HepG2 (cell line): ENCODE measurements at regions not wholly inside any gene's neighbourhood (a gene's known extent, or its start where the extent isn't known, plus 50 kb on each side); places are given as distances from the start of the nearest gene placed in this dataset.
A peak's percentile ranks its signal among the peaks of the same experiment; 100 is the strongest.

ENCODE experiments used
- ATAC-seq: fragments of 200-7000 bp; cut with Tn5 transposase; 3 replicates; pipeline ENCODE4 v1.9.1; 2020; ENCODE audit warnings: mild to moderate bottlenecking, moderate library complexity
- BruUV-seq: library from RNA; stranded (reverse); fragments of 400-500 nt; replicated peaks from 2 replicates; lab custom pipeline; 2021; lab: Mats Ljungman, UMichigan
- CTCF ChIA-PET: fragments of 300-600 bp; formaldehyde crosslinking; extraction: SDS; loops from one replicate; lab custom pipeline; 2021; ENCODE audit warnings: low total read pairs, inconsistent platforms, low intra/inter-chr PET ratio; lab: Yijun Ruan, JAX
- POLR2A ChIA-PET: fragments of 350-600 bp; sonication (Branson Sonifier 250); formaldehyde crosslinking; loops from one replicate; lab custom pipeline; 2020; ENCODE audit warnings: antibody characterized with exemption, inconsistent platforms; lab: Yijun Ruan, JAX
- DNase-seq: peaks from one replicate; pipeline ENCODE4 v3.0.0-alpha.2; 2015; ENCODE audit warnings: low spot score
- FAIRE-seq: peaks from 3 replicates; lab custom pipeline; 2011; peaks lifted over from hg19 to GRCh38; lab: Jason Lieb, UNC
- H2AFZ ChIP-seq: one replicate; pipeline ENCODE4 v1.6.1; 2011; ENCODE audit warnings: low read length, inconsistent platforms
- H3K27ac ChIP-seq: fragments of 300-600 bp; 3 replicates; pipeline ENCODE4 v1.8.0; 2011; ENCODE audit warnings: mixed run types, mild to moderate bottlenecking, mixed read lengths, low read length, inconsistent platforms; ENCODE audit not compliant: insufficient read depth; ENCODE audit errors: extremely low read length
- H3K27me3 ChIP-seq, 2 experiments: fragments of 200-600 bp in 1 of 2; 2 replicates in 1 of 2; 3 replicates in 1 of 2; pipeline versions ENCODE4 v1.6.0 to v1.8.0; 2011; ENCODE audit warnings: low read length in 2 of 2, mild to moderate bottlenecking in 2 of 2, moderate library complexity in 2 of 2, inconsistent platforms in 1 of 2; ENCODE audit not compliant: insufficient read depth in 2 of 2, control insufficient read depth in 1 of 2
- H3K36me3 ChIP-seq, 2 experiments: fragments of 200-600 bp in 1 of 2; replicated peaks in 1 of 2; 2 replicates in 1 of 2; 3 replicates in 1 of 2; pipeline versions ENCODE4 v1.5.1 to v1.8.0; 2011; ENCODE audit warnings: low read length in 2 of 2, inconsistent platforms in 1 of 2; ENCODE audit not compliant: insufficient read depth in 2 of 2, control insufficient read depth in 1 of 2
- H3K4me1 ChIP-seq: 2 replicates; pipeline ENCODE4 v1.5.1; 2012; ENCODE audit warnings: low read length, inconsistent platforms; ENCODE audit not compliant: insufficient read depth
- H3K4me2 ChIP-seq: 2 replicates; pipeline ENCODE4 v1.6.0; 2011; ENCODE audit warnings: low read depth, low read length, inconsistent platforms
- H3K4me3 ChIP-seq, 3 experiments: fragments of 200-600 bp in 1 of 3; sonication (generic), shearing (Covaris generic) in 1 of 3; replicated peaks in 1 of 3; 2 replicates each; pipeline ENCODE4 v1.5.1; 2011 to 2016; ENCODE audit warnings: low read length in 3 of 3, inconsistent platforms in 2 of 3, low read depth in 2 of 3, mild to moderate bottlenecking in 2 of 3, control low read depth in 1 of 3, mixed read lengths in 1 of 3; ENCODE audit not compliant: insufficient read depth in 1 of 3
- H3K79me2 ChIP-seq: one replicate; pipeline ENCODE4 v1.6.1; 2011; ENCODE audit warnings: low read length, inconsistent platforms; ENCODE audit not compliant: insufficient read depth
- H3K9ac ChIP-seq: 2 replicates; pipeline ENCODE4 v1.6.0; 2011; ENCODE audit warnings: mild to moderate bottlenecking, low read depth, low read length, inconsistent platforms; ENCODE audit not compliant: insufficient read depth
- H3K9me3 ChIP-seq: 2 replicates; pipeline ENCODE4 v1.5.1; 2012; ENCODE audit warnings: mild to moderate bottlenecking, low read length
- H4K20me1 ChIP-seq: 2 replicates; pipeline ENCODE4 v1.6.0; 2011; ENCODE audit warnings: inconsistent platforms, mild to moderate bottlenecking, low read length, moderate library complexity; ENCODE audit not compliant: insufficient read depth
- ADNP ChIP-seq: sonication (generic); formaldehyde crosslinking; IDR thresholded peaks from 2 replicates; pipeline ENCODE4 v1.4.0; 2020; ENCODE audit warnings: missing genetic modification reagents
- CENPT ChIP-seq: sonication (generic); formaldehyde crosslinking; IDR thresholded peaks from 2 replicates; pipeline ENCODE4 v1.8.0; 2022; ENCODE audit warnings: low read depth, mild to moderate bottlenecking, moderate library complexity, missing genetic modification reagents
- IRF1 ChIP-seq: sonication (generic); formaldehyde crosslinking; IDR thresholded peaks from 2 replicates; pipeline ENCODE4 v1.4.0; 2020; ENCODE audit warnings: low read depth, mild to moderate bottlenecking, missing genetic modification reagents
- MATR3 ChIP-seq: sonication (generic); formaldehyde crosslinking; IDR thresholded peaks from 2 replicates; pipeline ENCODE4 v1.4.0; 2020; ENCODE audit warnings: missing genetic modification reagents
- RBFOX2 ChIP-seq: fragments of 200-400 bp; formaldehyde crosslinking; IDR thresholded peaks from 2 replicates; pipeline ENCODE4 v1.6.1; 2017; ENCODE audit warnings: low read depth, mild to moderate bottlenecking, low read length
- SP4 ChIP-seq: sonication (generic); formaldehyde crosslinking; IDR thresholded peaks from 2 replicates; pipeline ENCODE4 v1.8.1; 2023; ENCODE audit warnings: mild to moderate bottlenecking, missing genetic modification reagents
- SRSF1 ChIP-seq: fragments of 200-400 bp; formaldehyde crosslinking; optimal IDR thresholded peaks from 2 replicates; pipeline ENCODE3; 2017; ENCODE audit warnings: mild to moderate bottlenecking, low read depth, low read length, moderate library complexity
- TERF1 ChIP-seq: sonication (generic); formaldehyde crosslinking; IDR thresholded peaks from 2 replicates; pipeline ENCODE4 v1.8.0; 2022; ENCODE audit warnings: mild to moderate bottlenecking, missing genetic modification reagents, moderate library complexity
- ZNF275 ChIP-seq: sonication (generic); formaldehyde crosslinking; IDR thresholded peaks from 2 replicates; pipeline ENCODE4 v1.8.0; 2022; ENCODE audit warnings: missing genetic modification reagents, mild to moderate bottlenecking, inconsistent platforms, borderline replicate concordance
- ZNF75D ChIP-seq: sonication (generic); formaldehyde crosslinking; IDR thresholded peaks from 2 replicates; pipeline ENCODE4 v1.8.1; 2023; ENCODE audit warnings: missing genetic modification reagents, mild to moderate bottlenecking, borderline replicate concordance
- ZNF816 ChIP-seq: sonication (generic); formaldehyde crosslinking; IDR thresholded peaks from 2 replicates; pipeline ENCODE4 v1.8.0; 2022; ENCODE audit warnings: missing genetic modification reagents, mild to moderate bottlenecking, borderline replicate concordance
- WGBS: methylation state at CpG from one replicate; pipeline ENCODE4 v1.1.6; 2017; ENCODE audit warnings: low lambda C conversion rate; 5-methylcytosine and 5-hydroxymethylcytosine counted together
- in situ Hi-C: cut with HindIII; loops from 2 replicates; pipeline ENCODE4 v1.10.0; 2017; ENCODE audit warnings: low pct_unique_long_range_greater_than_20kb; ENCODE audit not compliant: extremely low pct_ligation_motif_present
- intact Hi-C: fragments of 100-400 bp; cut with micrococcal nuclease; formaldehyde crosslinking; loops from one replicate; pipeline ENCODE4 v1.10.0; 2022; ENCODE audit not compliant: unreplicated experiment

DNA sequence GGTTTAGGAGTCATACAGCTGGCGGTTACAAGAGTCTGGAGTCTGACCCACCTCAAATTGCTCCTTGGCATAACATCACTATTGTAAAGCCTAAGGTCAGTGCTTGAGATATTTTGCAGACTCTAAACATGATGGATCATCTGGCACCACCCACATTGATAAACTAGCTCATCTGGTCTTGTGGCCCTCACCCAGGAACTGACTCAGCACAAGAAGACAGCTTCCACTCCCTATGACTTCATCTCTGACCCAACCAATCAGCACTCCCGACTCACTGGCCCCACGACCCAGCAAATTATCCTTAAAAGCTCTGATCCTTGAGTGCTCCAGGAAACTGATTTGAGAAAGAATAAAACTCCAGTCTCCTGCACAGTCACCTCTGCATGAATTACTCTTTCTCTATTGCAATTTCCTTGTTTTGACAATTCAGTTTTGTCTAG, 115.9 kb downstream of the CD24 start:
- no peak for ATAC-seq
- WGBS, result 0% methylated on average over 3 of the region's 3 CpGs
- Histone ChIP-seq H4K20me1 (no peaks in the 10 kb centered on the region), H3K79me2 (no peaks in the 10 kb centered on the region), H3K4me2 (peak overlapping the region; percentile 9), H3K36me3 (no peaks in the 10 kb centered on the region), H3K27me3 (no peaks in the 10 kb centered on the region), H3K4me1 (no peaks in the 10 kb centered on the region), H2AFZ (no peak overlapping the region), H3K9ac (no peak overlapping the region), H3K27ac (no peak overlapping the region), H3K4me3 (no peak overlapping the region), H3K9me3 (peaks cover 27% of the 10 kb centered on the region)
- in situ Hi-C loops, result no loop called here
- FAIRE-seq, result no peak
- intact Hi-C loops, result no loop called here
- CTCF ChIA-PET, result no interaction called here
- DNase-seq, result no peak
- BruUV-seq, result no TSS peak
- TF ChIP-seq ZNF816 (CRISPR knock-in tag), result no peak
- no peak for TF ChIP-seq IRF1 (CRISPR knock-in tag)
- TF ChIP-seq MATR3 (CRISPR knock-in tag), result no peak
- TF ChIP-seq ZNF275 (CRISPR knock-in tag), result no peak
- TF ChIP-seq RBFOX2, result no peak
- no peak for TF ChIP-seq SRSF1
- TF ChIP-seq ZNF75D (CRISPR knock-in tag), result no peak
- TF ChIP-seq TERF1 (CRISPR knock-in tag), result no peak
- no peak for TF ChIP-seq SP4 (CRISPR knock-in tag)
- TF ChIP-seq CENPT, result no peak
- no peak for TF ChIP-seq ADNP (CRISPR knock-in tag)
- POLR2A ChIA-PET, result no interaction called here
